ENCODE measurements at regions not wholly inside any gene's neighbourhood (a gene's known extent, or its start where the extent isn't known, plus 50 kb on each side); places are given as distances from the start of the nearest gene placed in this dataset.

DNA sequence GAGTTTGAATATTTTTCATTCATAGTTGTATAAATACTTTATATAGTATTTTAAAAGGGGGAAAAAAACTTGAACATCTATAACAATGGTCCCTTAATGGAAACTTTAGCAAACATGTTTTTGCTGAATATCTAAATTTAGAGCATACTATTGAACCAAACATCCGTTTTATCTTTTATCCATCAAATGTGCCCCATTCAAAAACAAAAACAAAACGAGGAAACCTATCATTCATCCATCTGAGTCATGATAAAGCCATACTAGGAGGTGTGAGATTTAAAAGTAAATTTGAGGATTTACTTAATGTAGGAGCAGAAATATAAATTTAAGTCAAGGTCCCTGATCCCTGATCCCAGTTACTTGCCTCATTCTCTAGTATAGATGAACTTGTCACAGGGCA lies 463.6 kb upstream of the MDFIC2 start:
- DNase-seq (ENCODE audit: low read depth): no peak
- no peaks in the 10 kb centered on the region for H3K27me3 ChIP-seq (ENCODE audit: control insufficient read depth, insufficient read depth, low read length)
- no peaks in the 10 kb centered on the region for H3K36me3 ChIP-seq (ENCODE audit: control insufficient read depth, insufficient read depth, low read length)
- TF ChIP-seq, protein P1, sequence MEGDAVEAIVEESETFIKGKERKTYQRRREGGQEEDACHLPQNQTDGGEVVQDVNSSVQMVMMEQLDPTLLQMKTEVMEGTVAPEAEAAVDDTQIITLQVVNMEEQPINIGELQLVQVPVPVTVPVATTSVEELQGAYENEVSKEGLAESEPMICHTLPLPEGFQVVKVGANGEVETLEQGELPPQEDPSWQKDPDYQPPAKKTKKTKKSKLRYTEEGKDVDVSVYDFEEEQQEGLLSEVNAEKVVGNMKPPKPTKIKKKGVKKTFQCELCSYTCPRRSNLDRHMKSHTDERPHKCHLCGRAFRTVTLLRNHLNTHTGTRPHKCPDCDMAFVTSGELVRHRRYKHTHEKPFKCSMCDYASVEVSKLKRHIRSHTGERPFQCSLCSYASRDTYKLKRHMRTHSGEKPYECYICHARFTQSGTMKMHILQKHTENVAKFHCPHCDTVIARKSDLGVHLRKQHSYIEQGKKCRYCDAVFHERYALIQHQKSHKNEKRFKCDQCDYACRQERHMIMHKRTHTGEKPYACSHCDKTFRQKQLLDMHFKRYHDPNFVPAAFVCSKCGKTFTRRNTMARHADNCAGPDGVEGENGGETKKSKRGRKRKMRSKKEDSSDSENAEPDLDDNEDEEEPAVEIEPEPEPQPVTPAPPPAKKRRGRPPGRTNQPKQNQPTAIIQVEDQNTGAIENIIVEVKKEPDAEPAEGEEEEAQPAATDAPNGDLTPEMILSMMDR (IDR thresholded peaks at IDR 0.05; ENCODE audit: insufficient read depth, low read length, severe bottlenecking): no peak
- FAIRE-seq: no peak
- H3K4me3 ChIP-seq (ENCODE audit: low read depth, low read length): no peak overlapping the region

DNA sequence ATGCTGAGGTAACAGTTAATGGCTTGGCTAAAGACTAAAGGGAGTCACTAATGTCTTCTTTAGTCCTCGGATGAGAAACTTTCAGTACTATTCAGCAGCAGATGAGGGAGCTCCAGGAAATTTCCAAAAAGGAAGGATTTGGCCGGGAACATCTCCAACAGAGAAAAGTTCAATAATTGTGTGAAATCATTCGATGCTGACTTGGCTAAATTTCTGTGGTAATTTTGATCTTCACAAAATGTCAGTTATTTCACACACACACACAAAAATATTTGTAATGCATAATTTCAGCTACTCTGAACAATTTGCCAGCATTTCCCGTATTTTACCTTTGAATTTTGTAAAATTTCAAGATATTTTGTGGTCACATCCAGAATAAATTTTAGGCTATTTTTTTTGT lies 462.8 kb upstream of the MDFIC2 start:
- TF ChIP-seq, protein P1 (IDR thresholded peaks at IDR 0.05; ENCODE audit: insufficient read depth, low read length, severe bottlenecking): no peak
- DNase-seq (ENCODE audit: low read depth) (no peak), FAIRE-seq (no peak)

DNA sequence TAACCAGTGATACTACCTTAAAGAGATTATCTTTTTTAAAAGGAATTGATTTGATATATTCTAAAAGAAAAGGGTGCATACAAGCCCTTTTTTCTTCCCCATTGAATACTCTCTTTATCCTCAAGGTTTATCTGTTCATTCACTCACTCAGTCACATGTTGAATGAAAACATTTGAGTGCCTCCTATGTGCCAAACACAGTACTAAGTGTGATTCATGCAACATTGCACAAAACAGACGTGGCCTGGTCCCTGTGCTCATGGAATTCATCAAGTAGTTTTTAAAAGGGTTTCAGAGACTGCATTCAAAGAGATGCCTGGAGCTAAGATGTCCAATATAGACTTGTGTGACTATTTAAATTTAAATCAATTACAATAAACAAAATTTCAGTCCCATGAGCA lies 462.2 kb upstream of the MDFIC2 start:
- Histone ChIP-seq H3K36me3 (ENCODE audit: control insufficient read depth, insufficient read depth, low read length) (no peaks in the 10 kb centered on the region), H3K4me3 (ENCODE audit: low read depth, low read length) (no peak overlapping the region), H3K27me3 (ENCODE audit: control insufficient read depth, insufficient read depth, low read length) (no peaks in the 10 kb centered on the region)
- FAIRE-seq (no peak), DNase-seq (ENCODE audit: low read depth) (peak; percentile 10)
- TF ChIP-seq, protein P1 (IDR thresholded peaks at IDR 0.05; ENCODE audit: insufficient read depth, low read length, severe bottlenecking): no peak

More for the DNA sequence above, 462.8 kb upstream of the MDFIC2 start:
- H3K4me3 ChIP-seq (ENCODE audit: low read depth, low read length): no peak overlapping the region
- H3K27me3 ChIP-seq (ENCODE audit: control insufficient read depth, insufficient read depth, low read length): no peaks in the 10 kb centered on the region
- no peaks in the 10 kb centered on the region for H3K36me3 ChIP-seq (ENCODE audit: control insufficient read depth, insufficient read depth, low read length)

DNA sequence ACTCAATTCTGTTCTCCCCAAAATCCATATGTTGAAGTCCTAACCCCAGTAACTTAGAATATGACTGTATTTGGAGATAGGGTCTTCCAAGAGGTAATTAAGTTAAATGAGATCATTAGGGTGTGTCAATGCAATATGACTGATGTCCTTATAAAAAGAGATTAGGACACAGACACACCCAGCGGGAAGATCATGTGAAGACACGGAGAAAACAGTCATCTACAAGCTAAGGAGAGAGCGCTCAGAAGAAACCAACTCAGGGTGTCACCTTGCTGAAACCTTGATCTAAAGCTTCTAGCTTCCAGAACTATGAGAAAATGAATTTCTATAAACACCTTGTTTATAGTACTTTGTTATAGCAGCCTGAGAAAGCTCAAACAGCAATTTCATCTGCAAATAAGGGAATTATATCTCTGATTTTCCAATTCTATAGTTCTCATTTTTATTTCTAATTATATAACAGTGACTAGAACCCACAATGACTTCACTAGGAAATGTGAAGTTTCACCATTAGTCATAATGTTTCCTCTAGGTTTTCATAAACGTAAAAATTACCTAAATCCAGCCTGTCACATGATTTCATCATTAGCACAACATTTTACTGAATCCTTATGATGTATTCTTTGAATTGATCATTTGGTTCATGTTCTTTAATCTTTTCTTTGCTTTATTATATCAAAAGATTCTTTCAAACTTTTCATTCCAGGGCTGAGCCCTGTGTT lies 459.1 kb upstream of the MDFIC2 start:
- TF ChIP-seq, protein P1 (IDR thresholded peaks at IDR 0.05; ENCODE audit: insufficient read depth, low read length, severe bottlenecking): no peak
- no peak for FAIRE-seq
- Histone ChIP-seq H3K4me3 (ENCODE audit: low read depth, low read length) (no peak overlapping the region), H3K27me3 (ENCODE audit: control insufficient read depth, insufficient read depth, low read length) (no peaks in the 10 kb centered on the region), H3K36me3 (ENCODE audit: control insufficient read depth, insufficient read depth, low read length) (no peaks in the 10 kb centered on the region)
- DNase-seq (ENCODE audit: low read depth): peak; percentile 86

DNA sequence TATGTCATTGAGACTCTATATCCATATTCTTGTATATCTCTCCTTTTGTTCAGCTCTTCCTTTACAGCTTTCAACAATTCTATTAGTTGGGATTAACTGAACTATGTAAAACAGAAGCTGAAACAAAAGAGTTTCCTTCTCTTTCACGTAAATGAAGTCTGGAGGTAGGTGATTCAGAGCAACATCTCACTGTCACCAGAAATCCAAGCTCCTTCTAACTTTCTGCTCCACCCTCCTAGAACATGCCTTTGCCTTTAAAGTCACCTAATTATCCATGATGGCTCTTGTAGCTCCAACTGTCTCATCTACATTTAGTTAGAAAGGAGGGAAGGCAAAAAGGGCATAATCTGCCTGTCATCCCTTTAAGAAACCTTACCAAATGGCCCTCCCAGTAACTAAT lies 458.2 kb upstream of the MDFIC2 start:
- FAIRE-seq: no peak
- no peaks in the 10 kb centered on the region for H3K36me3 ChIP-seq (ENCODE audit: control insufficient read depth, insufficient read depth, low read length)
- H3K4me3 ChIP-seq (ENCODE audit: low read depth, low read length): no peak overlapping the region
- TF ChIP-seq, protein P1 (IDR thresholded peaks at IDR 0.05; ENCODE audit: insufficient read depth, low read length, severe bottlenecking): no peak
- peak; percentile 5 for DNase-seq (ENCODE audit: low read depth)
- no peaks in the 10 kb centered on the region for H3K27me3 ChIP-seq (ENCODE audit: control insufficient read depth, insufficient read depth, low read length)

DNA sequence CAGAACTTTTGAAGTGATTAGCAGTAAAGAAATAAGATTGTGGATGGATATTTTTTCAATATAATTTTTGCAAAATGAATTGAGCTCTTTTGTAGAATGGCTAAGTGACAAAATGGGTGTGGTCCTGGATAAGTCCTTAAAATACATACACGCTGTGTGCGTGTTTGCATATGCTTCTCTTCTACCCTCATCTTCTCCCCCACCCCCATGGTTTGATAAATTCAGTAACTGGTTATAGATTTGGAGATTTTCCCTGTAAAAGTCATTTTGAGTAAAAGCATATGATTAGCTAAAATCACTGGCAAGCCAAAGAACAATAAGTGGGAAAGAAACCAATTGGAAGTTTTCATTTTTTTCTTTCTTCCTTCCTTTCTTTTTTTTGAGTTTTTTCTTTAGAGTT lies 453.9 kb upstream of the MDFIC2 start:
- DNase-seq (ENCODE audit: low read depth) (no peak), FAIRE-seq (no peak)
- TF ChIP-seq, protein P1 (IDR thresholded peaks at IDR 0.05; ENCODE audit: insufficient read depth, low read length, severe bottlenecking): no peak
- no peaks in the 10 kb centered on the region for H3K36me3 ChIP-seq (ENCODE audit: control insufficient read depth, insufficient read depth, low read length)
- no peak overlapping the region for H3K4me3 ChIP-seq (ENCODE audit: low read depth, low read length)
- H3K27me3 ChIP-seq (ENCODE audit: control insufficient read depth, insufficient read depth, low read length): no peaks in the 10 kb centered on the region
